HG02759 (cell line): ENCODE measurements at regions not wholly inside any gene's neighbourhood (a gene's known extent, or its start where the extent isn't known, plus 50 kb on each side); places are given as distances from the start of the nearest gene placed in this dataset.

Experiments
- ATAC-seq: cut with Tn5 transposase; IDR thresholded peaks from one replicate; pipeline ENCODE4 v1.9.1; 2021; ENCODE audit warnings: mild to moderate bottlenecking, moderate library complexity; ENCODE audit not compliant: unreplicated experiment

DNA sequence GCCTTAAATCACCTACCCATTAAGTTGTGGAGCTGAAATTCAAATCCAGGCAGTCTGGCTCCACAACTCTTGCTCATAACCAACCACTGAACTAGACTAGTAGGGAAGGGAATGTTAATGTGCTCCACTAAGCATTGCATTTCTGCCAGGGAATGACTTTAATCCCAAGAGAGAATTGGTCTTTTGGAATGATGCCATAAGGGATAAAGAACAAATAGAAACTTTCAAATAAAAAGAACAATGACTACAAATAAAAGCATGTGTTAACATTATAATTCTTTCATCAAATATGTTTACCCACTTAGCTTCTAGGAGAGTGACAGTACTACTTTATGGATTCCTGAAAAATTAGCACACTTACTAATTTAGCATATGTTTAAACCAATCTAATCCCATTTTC lies 905.9 kb downstream of the CENPC start:
- ATAC-seq, result no peak

DNA sequence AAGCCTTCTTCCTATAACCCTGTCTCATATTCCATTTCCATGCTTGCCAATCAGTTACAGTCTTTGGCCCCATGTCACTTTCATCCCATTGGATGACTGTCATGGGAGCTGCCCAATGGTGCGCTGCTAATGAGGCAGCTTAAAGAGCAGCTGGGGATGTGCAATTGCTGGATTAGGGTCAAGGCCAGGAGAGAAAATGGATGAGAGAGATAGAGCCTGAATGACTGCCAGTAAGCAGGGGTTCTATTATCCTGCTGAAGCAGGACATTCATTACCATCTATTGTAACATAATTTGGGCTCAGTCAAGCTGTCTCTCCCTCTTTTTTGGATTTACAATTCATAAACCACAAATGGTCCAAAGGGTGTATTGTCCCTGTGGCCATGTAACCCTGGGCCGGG lies 909.0 kb downstream of the CENPC start:
- no peak for ATAC-seq

DNA sequence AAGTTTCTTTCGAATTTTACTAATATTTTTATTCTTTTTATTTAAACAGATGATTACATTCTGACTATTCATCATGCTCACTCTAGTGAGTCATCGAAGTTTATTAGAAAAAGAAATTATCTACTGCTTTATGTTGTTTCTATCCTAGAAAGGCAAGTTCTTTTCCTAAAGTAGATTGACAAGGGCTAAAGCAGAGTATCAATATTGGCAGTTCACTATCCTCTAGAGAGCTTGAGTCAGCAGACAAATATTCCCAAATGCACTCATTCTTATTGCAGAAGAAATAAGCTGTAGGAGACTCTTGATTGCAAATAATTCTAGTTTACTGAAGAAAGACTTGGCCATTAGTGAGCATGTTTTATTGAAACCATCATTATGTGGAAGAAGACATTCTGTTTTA lies 911.8 kb downstream of the CENPC start:
- ATAC-seq, result no peak

DNA sequence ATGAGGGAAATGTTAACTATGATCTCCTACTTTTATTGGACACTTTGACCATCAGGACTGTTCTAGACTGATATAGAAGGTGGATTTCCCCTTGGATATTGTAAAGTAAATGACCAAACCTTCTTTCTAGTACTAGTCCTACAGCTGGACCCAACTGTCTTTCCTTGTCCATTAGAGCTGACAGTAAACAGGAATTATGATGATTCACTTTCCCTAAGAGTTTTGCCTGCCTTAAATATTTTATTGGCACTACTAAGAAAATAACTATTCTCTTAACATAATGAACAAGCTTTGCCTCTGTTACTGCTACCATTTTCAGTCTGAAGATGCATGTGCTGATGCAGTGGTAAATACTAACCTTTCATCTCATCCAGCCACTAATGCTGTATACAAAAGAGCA lies 915.4 kb downstream of the CENPC start:
- no peak for ATAC-seq

DNA sequence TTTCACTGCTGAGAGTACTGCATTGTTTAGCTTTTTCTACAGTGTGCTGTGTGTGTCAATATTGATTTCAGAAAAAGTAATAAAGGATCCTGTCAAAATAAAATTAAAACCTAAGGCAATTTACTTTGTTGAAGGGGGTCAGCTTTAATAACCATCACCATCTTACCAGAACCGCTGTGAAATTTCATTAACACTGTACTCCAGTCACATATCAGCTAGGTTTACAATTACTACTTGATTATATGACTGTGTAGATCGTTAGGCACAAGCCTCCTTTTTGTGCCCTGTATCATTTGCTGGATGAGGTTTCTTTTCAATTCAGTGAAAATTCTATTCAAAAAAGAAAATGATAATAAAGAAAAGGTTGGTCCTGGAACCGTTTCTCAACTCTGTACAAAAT lies 917.2 kb downstream of the CENPC start:
- no peak for ATAC-seq

DNA sequence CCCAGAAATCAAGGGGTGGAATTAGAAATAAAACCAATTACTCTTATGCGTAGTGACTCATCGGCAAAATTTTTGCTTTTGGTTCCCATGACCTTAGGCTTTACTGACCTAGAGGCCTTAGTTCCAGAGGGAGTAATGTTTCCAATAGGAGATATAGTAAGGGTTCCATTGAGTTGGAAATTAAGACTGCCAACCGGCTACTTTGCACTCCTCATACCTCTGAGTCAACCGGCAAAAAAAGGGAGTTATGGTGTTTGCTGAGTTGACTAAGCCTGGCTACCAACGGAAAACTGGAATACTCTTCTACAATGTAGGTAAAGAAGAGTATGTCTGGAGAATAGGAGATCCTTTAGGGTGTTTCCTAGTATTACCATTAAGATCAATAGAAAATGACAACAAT lies 919.8 kb downstream of the CENPC start:
- no peak for ATAC-seq

DNA sequence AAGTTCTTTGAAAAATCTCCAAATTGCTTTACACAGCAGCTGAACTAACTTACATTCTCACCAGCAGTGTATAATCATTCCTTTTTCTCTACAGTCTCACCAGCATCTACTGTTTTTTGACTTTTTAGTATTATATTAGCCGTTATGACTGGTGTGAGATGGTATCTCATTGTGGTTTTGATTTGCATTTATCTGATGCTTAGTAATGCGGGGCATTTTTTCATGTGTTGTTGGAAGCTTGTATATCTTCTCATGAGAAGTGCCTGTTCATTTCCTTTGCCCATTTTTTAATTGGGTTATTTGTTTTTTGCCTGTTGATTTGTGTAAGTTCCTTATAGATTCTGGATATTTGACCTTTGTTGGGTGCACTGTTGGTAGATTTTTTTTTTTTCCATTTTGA lies 931.7 kb downstream of the CENPC start:
- no peak for ATAC-seq

DNA sequence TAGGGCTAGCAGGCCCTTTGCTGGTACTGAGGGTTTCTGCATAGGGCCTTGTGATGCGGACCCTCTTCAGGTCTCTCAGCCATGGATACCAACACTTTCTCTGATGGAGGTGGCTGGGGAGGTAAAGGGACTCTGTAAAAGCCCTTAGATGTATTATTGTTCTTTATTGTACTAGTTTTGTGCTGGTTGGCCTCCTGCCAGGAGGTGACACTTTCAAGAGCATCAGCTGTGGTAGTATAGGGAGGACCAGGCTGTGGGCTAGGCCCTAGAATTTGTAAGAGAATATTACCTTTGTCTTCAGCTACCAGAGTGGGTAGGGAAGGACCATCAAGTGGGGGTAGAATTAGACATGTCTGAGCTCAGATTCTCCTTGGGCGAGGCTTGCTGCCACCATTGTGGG lies 936.3 kb downstream of the CENPC start:
- no peak for ATAC-seq

DNA sequence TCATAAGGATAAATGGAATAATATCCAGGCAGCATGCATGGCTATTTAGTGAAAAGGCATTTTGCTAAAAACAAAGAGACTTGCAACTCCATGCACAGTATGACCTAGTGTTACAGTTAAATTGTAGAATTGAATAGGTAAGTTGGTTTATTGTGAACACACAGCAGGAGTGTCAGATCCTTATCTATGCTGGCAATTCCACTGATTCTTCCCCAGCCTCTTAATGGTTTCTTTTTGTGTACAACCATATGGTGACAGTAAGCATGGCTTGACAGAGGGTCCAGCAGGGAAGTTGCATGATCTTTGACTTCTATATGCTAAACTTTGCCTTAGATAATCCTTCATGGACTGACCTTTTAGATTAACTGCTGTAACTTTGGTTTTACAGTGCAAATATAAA lies 936.6 kb upstream of the EPHA5 start:
- no peak for ATAC-seq

DNA sequence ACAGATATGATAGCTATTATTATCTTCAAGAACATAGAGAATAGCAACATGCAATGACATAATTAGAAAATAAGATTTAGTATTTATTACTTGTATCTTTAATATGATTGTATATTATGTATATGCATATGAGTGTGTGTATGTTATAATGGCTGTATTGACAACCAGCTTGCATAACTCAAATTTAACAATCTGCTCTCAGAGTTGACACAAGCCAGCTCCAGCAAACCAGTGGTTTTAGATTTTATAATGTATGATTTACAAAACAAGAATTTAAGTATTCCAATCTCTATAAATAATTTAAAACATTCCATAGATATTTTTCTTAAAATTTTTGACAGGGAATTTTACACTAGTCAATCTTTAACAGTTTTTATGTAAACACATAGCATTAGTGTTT lies 935.9 kb upstream of the EPHA5 start:
- no peak for ATAC-seq

DNA sequence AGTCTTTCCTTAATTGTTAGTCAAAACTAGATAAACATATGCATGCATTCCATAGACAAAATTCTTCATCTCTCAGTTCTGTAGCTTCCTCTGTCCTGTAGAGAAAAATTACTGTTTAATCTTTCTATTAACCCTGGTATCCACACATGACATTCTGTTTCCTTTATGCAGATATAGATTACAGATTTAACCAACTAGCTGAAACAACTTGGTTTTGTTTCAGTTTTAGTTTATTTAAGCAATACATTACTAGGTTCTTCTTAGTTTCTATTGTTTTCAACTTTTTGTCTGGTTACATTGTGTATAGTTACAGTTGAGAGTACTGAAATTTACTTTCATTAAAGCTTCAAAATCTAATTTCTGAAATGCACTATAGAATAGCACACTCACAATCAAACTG lies 933.9 kb upstream of the EPHA5 start:
- no peak for ATAC-seq

DNA sequence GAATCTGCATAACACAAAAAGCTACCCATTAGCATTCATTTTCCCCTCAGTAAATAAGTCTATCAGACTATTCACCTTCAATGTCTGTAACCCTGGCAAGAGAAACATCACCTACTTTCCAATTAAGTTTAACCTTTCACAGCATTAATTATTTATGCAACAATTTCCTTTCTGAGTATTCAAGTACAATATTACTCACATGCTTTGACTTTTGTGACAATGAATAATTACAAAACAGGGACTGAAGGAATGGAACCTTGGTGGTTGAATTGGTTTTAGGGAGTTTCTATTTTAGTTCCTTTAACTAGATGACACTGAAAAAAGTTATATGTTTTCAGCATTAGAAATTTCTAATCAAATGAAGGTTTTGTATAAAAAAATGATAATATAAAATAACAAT lies 932.3 kb upstream of the EPHA5 start:
- no peak for ATAC-seq

DNA sequence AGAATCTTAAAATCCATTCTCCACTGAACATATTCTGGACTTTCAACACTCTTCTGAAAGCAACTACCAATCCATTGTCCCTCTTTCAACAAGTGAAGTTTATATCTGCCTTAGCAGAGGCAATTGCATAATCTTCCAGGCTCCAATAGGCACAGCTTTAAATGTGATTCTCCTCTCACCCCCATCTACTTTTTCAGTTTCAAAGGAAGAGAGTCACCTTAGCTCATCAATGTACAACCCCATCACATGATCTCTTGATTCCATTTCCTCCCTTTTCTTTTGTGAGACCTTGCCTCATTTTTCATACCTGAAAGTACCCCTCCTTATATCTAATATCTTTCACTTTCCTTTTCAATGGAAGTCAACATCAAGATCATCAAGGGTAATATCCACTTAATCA lies 921.7 kb upstream of the EPHA5 start:
- no peak for ATAC-seq

DNA sequence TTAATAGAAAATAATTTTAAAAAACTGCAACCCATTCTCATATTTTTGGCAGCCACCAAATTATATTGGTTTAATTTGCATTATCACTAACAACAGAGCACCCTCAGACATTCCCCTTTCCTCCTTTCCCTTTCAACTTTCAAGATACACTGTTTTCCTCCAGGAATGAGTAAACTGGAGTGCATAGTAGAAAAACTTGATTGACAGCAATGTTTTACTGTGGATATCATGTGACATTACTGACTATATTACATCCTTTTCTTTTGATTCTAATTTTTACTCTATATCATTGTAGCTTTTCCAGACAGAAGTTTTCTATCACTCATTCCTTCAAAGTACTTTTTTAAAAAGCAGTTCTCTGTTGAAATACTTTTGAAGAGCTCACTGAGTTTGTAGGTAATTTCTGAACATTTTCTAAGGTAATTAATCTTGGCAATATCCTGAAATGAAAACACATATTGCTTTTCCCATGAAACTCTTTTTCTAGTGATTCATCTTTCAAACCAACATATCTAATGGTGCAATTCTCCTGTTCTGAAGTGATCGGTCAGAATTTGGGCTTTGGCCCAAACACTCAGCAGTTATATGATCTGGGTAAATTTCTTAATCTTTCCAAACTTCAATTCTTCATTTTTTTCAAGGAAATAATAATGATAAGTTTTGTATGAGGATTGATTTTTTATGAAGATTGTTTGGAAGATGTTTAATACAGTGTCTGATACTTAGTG lies 920.4 kb upstream of the EPHA5 start:
- no peak for ATAC-seq

DNA sequence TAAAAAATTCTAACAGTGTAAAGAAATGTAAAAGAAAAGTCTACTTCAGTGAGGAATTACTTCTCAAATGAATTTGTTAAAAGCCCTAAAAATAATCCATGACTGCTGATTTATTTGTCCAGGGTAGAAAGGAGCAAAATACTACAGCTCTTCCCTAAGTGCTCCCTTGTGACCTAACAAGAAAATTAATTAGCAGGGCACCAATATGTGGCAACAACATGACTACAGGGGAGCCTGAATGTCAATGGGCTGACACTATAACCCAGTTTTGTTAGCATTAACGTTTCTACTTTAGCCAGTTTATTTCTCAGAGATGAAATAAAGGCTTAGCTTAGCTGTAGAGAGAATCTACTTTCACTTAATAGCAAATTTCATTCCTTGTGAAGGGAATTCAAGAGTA lies 918.9 kb upstream of the EPHA5 start:
- no peak for ATAC-seq

DNA sequence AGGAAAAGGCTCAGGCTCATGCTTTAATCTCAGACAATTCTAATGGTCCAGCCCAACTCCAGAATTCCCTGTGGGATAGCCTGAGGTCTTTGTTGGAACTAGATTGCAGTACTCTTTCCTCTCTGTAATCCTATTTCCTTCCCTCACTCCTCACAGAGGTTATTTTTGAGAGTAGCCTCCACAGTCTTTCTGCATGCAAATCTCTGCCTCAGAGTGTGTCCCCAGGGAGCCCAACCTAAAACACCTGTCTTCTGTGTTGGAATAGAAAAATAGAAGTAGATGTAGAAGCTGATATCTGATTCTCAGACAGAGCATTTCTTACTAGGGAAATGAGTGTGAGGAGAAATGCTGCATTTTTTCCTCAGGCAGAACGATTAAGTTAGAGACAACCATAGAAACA lies 915.5 kb upstream of the EPHA5 start:
- no peak for ATAC-seq

DNA sequence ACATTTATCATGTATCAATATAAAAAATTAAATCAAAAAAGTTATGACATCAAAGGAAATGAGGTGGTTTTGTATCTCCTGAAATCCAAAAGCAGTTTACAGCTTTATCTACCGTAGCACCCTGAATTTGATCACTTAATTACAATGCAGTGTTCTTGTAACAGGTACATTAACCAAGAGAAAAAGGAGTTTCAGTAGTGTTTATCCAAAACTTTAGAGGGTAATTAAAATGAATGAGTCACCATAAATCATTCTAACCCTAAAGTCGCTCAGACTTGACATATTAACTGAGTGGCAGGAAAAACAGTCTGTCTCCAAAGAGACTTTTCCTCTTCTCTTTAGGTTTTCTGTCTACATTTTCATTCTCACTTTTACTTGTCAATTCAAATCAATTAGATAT lies 907.6 kb upstream of the EPHA5 start:
- ATAC-seq, result no peak

DNA sequence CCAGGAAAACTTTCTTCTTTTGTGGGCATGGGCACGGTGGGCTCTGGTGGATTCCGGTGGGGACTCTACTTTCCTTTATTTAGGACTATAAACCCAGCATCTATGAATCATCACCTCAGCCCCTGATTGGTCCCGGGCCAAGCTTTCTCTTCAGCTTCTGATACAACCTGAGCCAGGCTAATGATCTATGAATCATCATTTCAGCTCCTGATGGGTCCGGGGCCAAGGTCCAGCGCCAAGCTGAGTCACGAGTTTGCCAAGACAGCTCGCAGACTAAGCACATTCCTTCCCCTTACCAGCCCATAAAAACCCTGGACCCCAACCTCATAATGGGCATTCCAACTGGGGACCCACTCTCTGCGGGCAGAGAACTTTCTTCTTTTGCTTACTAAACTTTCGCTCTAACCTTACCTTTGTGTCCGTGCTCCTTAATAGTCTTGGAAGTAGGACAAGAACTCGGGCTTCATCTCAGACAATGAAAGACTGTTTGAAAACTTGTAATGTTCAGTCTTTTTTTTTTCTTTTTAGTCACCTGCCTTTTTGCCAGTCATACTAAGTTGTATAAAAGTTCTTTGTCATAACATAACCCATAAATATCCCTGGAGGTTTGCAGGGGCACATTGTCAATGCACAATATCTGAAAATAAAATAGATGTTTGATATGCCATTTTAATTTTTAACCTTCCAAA lies 904.9 kb upstream of the EPHA5 start:
- no peak for ATAC-seq

DNA sequence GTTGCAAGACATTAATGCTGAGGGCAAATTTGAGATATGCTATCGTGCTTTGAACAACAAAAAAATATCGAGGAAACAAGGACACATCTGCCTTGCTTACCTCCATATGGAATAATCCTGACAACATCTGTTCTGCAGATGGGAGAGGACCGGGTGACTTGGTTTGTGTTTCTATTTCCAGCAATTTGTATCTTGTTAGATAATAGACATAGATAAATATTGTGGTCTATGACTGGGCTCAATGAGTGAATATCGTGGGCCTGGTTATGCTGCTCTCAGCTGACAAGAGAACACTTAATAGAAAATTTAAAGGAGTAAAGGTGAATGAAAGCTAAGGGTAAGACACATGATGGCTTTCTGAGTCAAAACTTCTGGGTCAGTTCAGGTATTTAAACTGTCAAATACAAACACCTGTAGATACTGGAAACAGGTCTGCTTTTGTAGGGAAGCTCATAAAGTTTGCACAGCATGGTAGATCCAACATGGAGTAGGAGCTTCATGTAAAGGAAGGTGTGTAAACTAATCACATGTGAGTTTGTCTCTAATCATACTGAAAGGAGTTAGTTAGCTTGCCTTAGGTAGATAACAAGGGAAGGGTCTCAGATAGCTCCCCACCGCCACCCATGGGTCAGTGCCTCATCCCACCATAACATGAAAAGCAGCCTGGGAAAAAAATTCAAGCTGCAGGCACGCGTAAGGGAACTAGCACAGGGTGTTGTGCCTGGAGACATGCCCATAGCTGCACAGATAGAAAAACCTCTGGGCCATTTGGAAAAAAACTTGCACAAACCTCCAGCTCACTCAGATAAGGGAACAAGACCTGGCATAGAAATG lies 904.1 kb upstream of the EPHA5 start:
- ATAC-seq, result no peak

DNA sequence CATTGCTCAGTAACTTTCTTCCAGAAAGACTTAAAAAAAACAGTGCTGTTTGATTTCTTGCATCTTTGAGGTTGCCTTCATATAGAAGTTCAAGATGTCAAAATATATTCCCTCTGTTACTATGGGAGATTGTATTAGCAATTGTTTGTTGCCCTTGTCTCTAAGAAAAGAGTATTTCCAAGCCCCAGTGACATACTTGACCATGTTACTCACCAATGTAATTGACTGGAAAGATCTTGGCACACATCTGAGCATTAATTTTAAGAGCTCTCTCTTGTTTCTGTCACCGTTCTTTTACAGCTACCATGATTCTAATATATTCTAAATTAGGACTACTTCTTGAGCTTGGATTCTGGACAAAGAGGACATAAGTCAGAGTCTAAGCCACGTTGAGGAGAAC lies 902.7 kb upstream of the EPHA5 start:
- no peak for ATAC-seq

DNA sequence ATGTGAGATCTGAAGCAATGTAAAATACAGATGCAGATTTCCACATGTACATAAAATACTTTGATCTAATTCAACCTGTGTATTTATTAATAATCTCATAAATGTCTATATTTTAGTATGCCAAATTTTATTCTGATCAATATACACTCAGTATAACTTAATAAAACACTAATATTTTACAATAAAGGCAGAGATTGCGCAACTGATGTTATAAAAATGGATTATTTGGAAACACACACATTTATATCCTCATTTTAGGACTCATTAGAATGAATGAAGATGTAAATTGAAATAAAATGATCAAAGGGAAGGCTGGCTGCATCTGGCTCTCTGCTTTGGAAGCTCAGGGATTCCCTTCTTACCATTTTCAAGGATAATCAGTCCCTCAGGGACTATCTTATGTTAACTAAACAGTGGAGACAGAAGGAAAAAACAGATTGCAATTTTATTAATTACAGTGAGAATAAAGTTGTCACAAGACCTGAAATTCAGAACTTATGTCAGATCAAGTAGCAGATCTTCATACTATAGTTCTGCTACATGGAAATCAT lies 900.9 kb upstream of the EPHA5 start:
- no peak for ATAC-seq

DNA sequence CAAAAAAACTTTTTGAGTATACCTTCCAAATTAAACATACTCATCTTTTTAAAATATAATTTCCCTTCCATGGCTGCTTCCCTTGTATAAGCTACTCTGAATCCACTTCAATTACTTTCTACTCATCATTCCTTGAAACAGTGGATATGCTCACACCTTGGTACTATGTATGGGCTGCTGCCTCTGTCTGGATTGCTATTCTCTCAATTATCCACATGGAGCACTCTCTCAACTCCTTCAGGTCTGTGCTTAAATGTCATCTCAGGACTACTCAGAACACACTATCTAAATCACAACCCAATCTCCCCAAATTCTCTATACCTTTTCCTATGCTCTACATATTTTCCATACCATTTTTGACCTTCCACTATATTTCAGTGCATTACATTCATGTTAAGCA lies 898.9 kb upstream of the EPHA5 start:
- ATAC-seq, result no peak
